ENCODE measurements at regions not wholly inside any gene's neighbourhood (a gene's known extent, or its start where the extent isn't known, plus 50 kb on each side); places are given as distances from the start of the nearest gene placed in this dataset.

- DNase-seq = peak; percentile 38
These were observed 219.9 kb upstream of the BRINP1 start for GRCh38 chr9:119588874-119589744.

- no peak for DNase-seq
These were observed 208.6 kb upstream of the BRINP1 start for GRCh38 chr9:119577881-119578280.

- no peak for DNase-seq
These were observed 190.8 kb upstream of the BRINP1 start for GRCh38 chr9:119559986-119560385.

GRCh38 chr9:119559056-119559455 is 189.8 kb upstream of the BRINP1 start:
- no peak for DNase-seq

GRCh38 chr9:119556129-119556875 is 187.1 kb upstream of the BRINP1 start:
- DNase-seq = peak; percentile 97

GRCh38 chr9:119544492-119544891 is 175.3 kb upstream of the BRINP1 start:
- DNase-seq = no peak

GRCh38 chr9:119537138-119537537 is 167.9 kb upstream of the BRINP1 start:
- DNase-seq = no peak

- DNase-seq = no peak
These were observed 164.3 kb upstream of the BRINP1 start for GRCh38 chr9:119533504-119533903.

GRCh38 chr9:119526698-119527097 is 157.5 kb upstream of the BRINP1 start:
- no peak for DNase-seq

- DNase-seq = no peak
These were observed 154.3 kb upstream of the BRINP1 start for GRCh38 chr9:119523508-119523907.

- DNase-seq = no peak
These were observed 153.1 kb upstream of the BRINP1 start for GRCh38 chr9:119522381-119522780.

GRCh38 chr9:119509291-119509905 is 140.2 kb upstream of the BRINP1 start:
- DNase-seq = no peak

- DNase-seq = no peak
These were observed 132.1 kb upstream of the BRINP1 start for GRCh38 chr9:119501374-119501773.

GRCh38 chr9:119500072-119500771 is 131.0 kb upstream of the BRINP1 start:
- DNase-seq = no peak

- no peak for DNase-seq
These were observed 118.0 kb upstream of the BRINP1 start for GRCh38 chr9:119487118-119487827.

- DNase-seq = no peak
These were observed 113.9 kb upstream of the BRINP1 start for GRCh38 chr9:119483153-119483552.

GRCh38 chr9:119477197-119477596 is 108.0 kb upstream of the BRINP1 start:
- no peak for DNase-seq

GRCh38 chr9:119458068-119458467 is 88.8 kb upstream of the BRINP1 start:
- no peak for DNase-seq

- no peak for DNase-seq
These were observed 84.7 kb upstream of the BRINP1 start for GRCh38 chr9:119453980-119454379.

- no peak for DNase-seq
These were observed 84.3 kb upstream of the BRINP1 start for GRCh38 chr9:119453490-119453911.

- DNase-seq = no peak
These were observed 82.2 kb upstream of the BRINP1 start for GRCh38 chr9:119451426-119451825.

GRCh38 chr9:119443179-119443578 is 73.9 kb upstream of the BRINP1 start:
- DNase-seq = no peak
